Keratinocyte (primary cell): ENCODE measurements at regions not wholly inside any gene's neighbourhood (a gene's known extent, or its start where the extent isn't known, plus 50 kb on each side); places are given as distances from the start of the nearest gene placed in this dataset.

Source experiments
- DNase-seq: peaks from one replicate; pipeline ENCODE4 v3.0.0-alpha.2; 2011; ENCODE audit warnings: low read depth, missing footprints, low spot score
- FAIRE-seq: peaks from 2 replicates; lab custom pipeline; 2011; peaks lifted over from hg19 to GRCh38; lab: Jason Lieb, UNC
- H2AFZ ChIP-seq: 2 replicates; pipeline ENCODE4 v1.6.0; 2012; ENCODE audit warnings: low read length, control low read depth, inconsistent platforms; ENCODE audit not compliant: control insufficient read depth
- H3K27ac ChIP-seq: 2 replicates; pipeline ENCODE4 v1.5.1; 2011; ENCODE audit warnings: low read length; ENCODE audit not compliant: control insufficient read depth, insufficient read depth
- H3K27me3 ChIP-seq: 3 replicates; pipeline ENCODE4 v1.6.0; 2011; ENCODE audit warnings: low read length; ENCODE audit not compliant: control insufficient read depth, insufficient read depth; ENCODE audit errors: extremely low read depth
- H3K36me3 ChIP-seq, 2 experiments: 2 replicates in 1 of 2; 3 replicates in 1 of 2; pipeline ENCODE4 v1.5.1; 2011; ENCODE audit warnings: low read length in 2 of 2, mild to moderate bottlenecking in 1 of 2; ENCODE audit not compliant: control insufficient read depth in 2 of 2, insufficient read depth in 2 of 2; ENCODE audit errors: extremely low read depth in 1 of 2
- H3K4me1 ChIP-seq: 3 replicates; pipeline ENCODE4 v1.5.1; 2011; ENCODE audit warnings: low read length; ENCODE audit not compliant: control insufficient read depth, insufficient read depth; ENCODE audit errors: extremely low read depth
- H3K4me2 ChIP-seq: 3 replicates; pipeline ENCODE4 v1.6.0; 2011; ENCODE audit warnings: low read depth, low read length; ENCODE audit not compliant: control insufficient read depth, insufficient read depth; ENCODE audit errors: extremely low read depth
- H3K4me3 ChIP-seq, 3 experiments: fragments of 200-600 bp in 1 of 3; sonication (generic) in 1 of 3; 2 replicates in 2 of 3; 3 replicates in 1 of 3; pipeline ENCODE4 v1.5.1; 2011 to 2016; ENCODE audit warnings: low read length in 3 of 3, mild to moderate bottlenecking in 3 of 3, control low read depth in 2 of 3, inconsistent platforms in 1 of 3, low read depth in 1 of 3, mixed read lengths in 1 of 3, mixed run types in 1 of 3, moderate library complexity in 1 of 3; ENCODE audit not compliant: control insufficient read depth in 2 of 3, insufficient read depth in 2 of 3; ENCODE audit errors: extremely low read depth in 1 of 3
- H3K79me2 ChIP-seq: 2 replicates; pipeline ENCODE4 v1.6.0; 2012; ENCODE audit warnings: low read length; ENCODE audit not compliant: control insufficient read depth, insufficient read depth
- H3K9ac ChIP-seq: 3 replicates; pipeline ENCODE4 v1.6.0; 2011; ENCODE audit warnings: low read length; ENCODE audit not compliant: control insufficient read depth, insufficient read depth; ENCODE audit errors: extremely low read depth
- H3K9me1 ChIP-seq: 3 replicates; pipeline ENCODE4 v1.6.0; 2011; ENCODE audit warnings: low read length; ENCODE audit not compliant: control insufficient read depth, insufficient read depth; ENCODE audit errors: extremely low read depth
- H3K9me3 ChIP-seq: 2 replicates; pipeline ENCODE4 v1.5.1; 2012; ENCODE audit warnings: low read depth, low read length; ENCODE audit not compliant: control insufficient read depth
- H4K20me1 ChIP-seq: 3 replicates; pipeline ENCODE4 v1.6.0; 2011; ENCODE audit warnings: low read length; ENCODE audit not compliant: control insufficient read depth, insufficient read depth; ENCODE audit errors: extremely low read depth
- CTCF ChIP-seq, 3 experiments: IDR thresholded peaks in 1 of 3; conservative IDR thresholded peaks in 1 of 3; optimal IDR thresholded peaks in 1 of 3; 2 replicates in 2 of 3; 3 replicates in 1 of 3; pipeline versions ENCODE3 to v1.5.1; 2011; ENCODE audit warnings: low read length in 3 of 3, mild to moderate bottlenecking in 3 of 3, moderate library complexity in 2 of 3, control low read depth in 1 of 3, inconsistent platforms in 1 of 3; ENCODE audit not compliant: insufficient read depth in 2 of 3; ENCODE audit errors: extremely low read depth in 1 of 3
- EZH2 ChIP-seq: IDR thresholded peaks from one replicate; pipeline ENCODE4 v1.6.1; 2012; ENCODE audit warnings: inconsistent platforms, mild to moderate bottlenecking, low read length, moderate library complexity
- dilution Hi-C: fragments of 300-500 bp; cut with MboI; formaldehyde crosslinking; loops from one replicate; pipeline ENCODE4 v1.7.0; 2020; ENCODE audit warnings: low sequenced_read_pairs; ENCODE audit not compliant: extremely low pct_ligation_motif_present

- H3K27me3 ChIP-seq, result peaks cover 3% of the 10 kb centered on the region
Observed at GRCh38 chr15:93330912-93331544, 242.0 kb upstream of the RGMA start.

GRCh38 chr15:93327364-93327763, 238.4 kb upstream of the RGMA start:
- H2AFZ ChIP-seq, result no peak overlapping the region
- dilution Hi-C loops, result no loop called here

More at GRCh38 chr15:93330912-93331544, 242.0 kb upstream of the RGMA start:
- H3K4me1 ChIP-seq, result no peaks in the 10 kb centered on the region
- no peak overlapping the region for H2AFZ ChIP-seq
- H4K20me1 ChIP-seq, result no peaks in the 10 kb centered on the region
- H3K9me3 ChIP-seq, result no peaks in the 10 kb centered on the region
- no peaks in the 10 kb centered on the region for H3K36me3 ChIP-seq
- H3K9me1 ChIP-seq, result no peaks in the 10 kb centered on the region
- dilution Hi-C loops, result no loop called here
- TF ChIP-seq EZH2 (no peak), CTCF (optimal IDR thresholded peaks at IDR 0.05 in 1 of 3, IDR thresholded peaks at IDR 0.05 in 1 of 3, conservative IDR thresholded peaks at IDR 0.05 in 1 of 3; ENCODE audit: extremely low read depth in 1 of 3, insufficient read depth in 2 of 3, low read length in 3 of 3) (no peak)
- no peak overlapping the region for H3K27ac ChIP-seq
- FAIRE-seq (no peak), DNase-seq (no peak)
- H3K9ac ChIP-seq, result no peak overlapping the region
- no peaks in the 10 kb centered on the region for H3K79me2 ChIP-seq
- no peak overlapping the region for H3K4me3 ChIP-seq
- no peak overlapping the region for H3K4me2 ChIP-seq

More at GRCh38 chr15:93327364-93327763, 238.4 kb upstream of the RGMA start:
- Histone ChIP-seq H3K9ac (no peak overlapping the region), H3K4me1 (no peaks in the 10 kb centered on the region), H3K9me1 (no peaks in the 10 kb centered on the region), H3K4me2 (no peak overlapping the region), H3K9me3 (no peaks in the 10 kb centered on the region), H4K20me1 (no peaks in the 10 kb centered on the region), H3K27ac (no peak overlapping the region), H3K36me3 (no peaks in the 10 kb centered on the region), H3K79me2 (no peaks in the 10 kb centered on the region), H3K27me3 (no peaks in the 10 kb centered on the region), H3K4me3 (no peak overlapping the region)
- TF ChIP-seq EZH2 (no peak), CTCF (optimal IDR thresholded peaks at IDR 0.05 in 1 of 3, IDR thresholded peaks at IDR 0.05 in 1 of 3, conservative IDR thresholded peaks at IDR 0.05 in 1 of 3; ENCODE audit: extremely low read depth in 1 of 3, insufficient read depth in 2 of 3, low read length in 3 of 3) (no peak)
- FAIRE-seq (no peak), DNase-seq (no peak)
